NCI-H1048 (cell line): ENCODE measurements at regions not wholly inside any gene's neighbourhood (a gene's known extent, or its start where the extent isn't known, plus 50 kb on each side); places are given as distances from the start of the nearest gene placed in this dataset.
"Not testable (repeated sequence)": the region's sequence is repeated elsewhere in the genome, so short reads cannot be mapped to it uniquely, and the experiment has no call there.

ENCODE experiments used
- DNase-seq: peaks from one replicate; lab custom pipeline; 2025; lab: John Stamatoyannopoulos, UW

- DNase-seq: no peak
Measured at GRCh38 chr12:90504806-90505205, 450.2 kb downstream of the CCER1 start.

- no peak for DNase-seq
Measured at GRCh38 chr12:90502070-90502469, 452.9 kb downstream of the CCER1 start.

- no peak for DNase-seq
Measured at GRCh38 chr12:90501412-90501811, 453.6 kb downstream of the CCER1 start.

- no peak for DNase-seq
Measured at GRCh38 chr12:90499795-90500194, 455.2 kb downstream of the CCER1 start.

GRCh38 chr12:90497923-90498545 lies 456.9 kb downstream of the CCER1 start:
- DNase-seq: no peak

- no peak for DNase-seq
Measured at GRCh38 chr12:90490355-90490754, 464.6 kb downstream of the CCER1 start.

GRCh38 chr12:90489141-90489540 lies 465.8 kb downstream of the CCER1 start:
- DNase-seq: no peak

GRCh38 chr12:90485560-90485959 lies 469.4 kb downstream of the CCER1 start:
- DNase-seq: no peak

GRCh38 chr12:90484094-90484493 lies 470.9 kb downstream of the CCER1 start:
- DNase-seq: no peak

GRCh38 chr12:90481748-90482147 lies 473.2 kb downstream of the CCER1 start:
- DNase-seq: no peak

- DNase-seq: no peak
Measured at GRCh38 chr12:90479237-90479636, 475.7 kb downstream of the CCER1 start.

- DNase-seq: no peak
Measured at GRCh38 chr12:90473831-90474230, 481.1 kb downstream of the CCER1 start.

GRCh38 chr12:90460681-90461080 lies 494.3 kb downstream of the CCER1 start:
- DNase-seq: no peak

GRCh38 chr12:90456248-90456647 lies 498.7 kb downstream of the CCER1 start:
- no peak for DNase-seq

GRCh38 chr12:90455756-90456155 lies 499.2 kb downstream of the CCER1 start:
- no peak for DNase-seq

- DNase-seq: no peak
Measured at GRCh38 chr12:90449611-90450010, 505.4 kb downstream of the CCER1 start.

GRCh38 chr12:90443466-90443865 lies 511.5 kb downstream of the CCER1 start:
- DNase-seq: not testable (repeated sequence)

- no peak for DNase-seq
Measured at GRCh38 chr12:90441431-90441830, 513.5 kb downstream of the CCER1 start.

GRCh38 chr12:90428881-90429280 lies 526.1 kb downstream of the CCER1 start:
- DNase-seq: no peak

GRCh38 chr12:90428465-90428864 lies 526.5 kb downstream of the CCER1 start:
- no peak for DNase-seq

- no peak for DNase-seq
Measured at GRCh38 chr12:90423965-90424364, 531.0 kb downstream of the CCER1 start.

GRCh38 chr12:90410962-90411361 lies 544.0 kb downstream of the CCER1 start:
- no peak for DNase-seq

GRCh38 chr12:90407841-90408240 lies 547.1 kb downstream of the CCER1 start:
- DNase-seq: no peak

- DNase-seq: no peak
Measured at GRCh38 chr12:90404071-90404470, 550.9 kb downstream of the CCER1 start.

- no peak for DNase-seq
Measured at GRCh38 chr12:90401185-90401584, 553.8 kb downstream of the CCER1 start.
